ENCODE measurements at regions not wholly inside any gene's neighbourhood (a gene's known extent, or its start where the extent isn't known, plus 50 kb on each side); places are given as distances from the start of the nearest gene placed in this dataset.

DNA sequence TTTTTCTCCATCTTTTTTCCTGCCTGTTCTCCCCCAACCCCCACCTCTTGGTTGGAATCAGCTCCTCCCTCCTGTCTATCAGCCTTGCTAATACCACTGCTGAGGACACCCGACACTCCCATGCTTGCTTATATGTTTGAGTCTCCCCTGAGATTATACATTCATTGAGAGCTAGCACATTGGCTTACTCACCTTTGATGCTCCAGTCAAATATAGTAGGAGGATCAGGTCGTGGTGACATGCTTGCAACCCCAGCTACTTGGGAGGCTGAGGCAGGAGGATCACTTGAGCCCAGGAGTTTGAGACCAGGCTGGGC lies 91.5 kb upstream of the CCBE1 start:
- Histone ChIP-seq H3K9me3 (no peaks in the 10 kb centered on the region), H3K27ac (no peak overlapping the region), H3K4me1 (no peaks in the 10 kb centered on the region), H3K36me3 (no peaks in the 10 kb centered on the region), H3K27me3 (peaks cover 0 to 4% (median 0%) of the 10 kb centered on the region in 7 donors), H3K4me3 (no peak overlapping the region)
- DNase-seq, result no peak
- ATAC-seq, result no peak
- TF ChIP-seq, protein P1, sequence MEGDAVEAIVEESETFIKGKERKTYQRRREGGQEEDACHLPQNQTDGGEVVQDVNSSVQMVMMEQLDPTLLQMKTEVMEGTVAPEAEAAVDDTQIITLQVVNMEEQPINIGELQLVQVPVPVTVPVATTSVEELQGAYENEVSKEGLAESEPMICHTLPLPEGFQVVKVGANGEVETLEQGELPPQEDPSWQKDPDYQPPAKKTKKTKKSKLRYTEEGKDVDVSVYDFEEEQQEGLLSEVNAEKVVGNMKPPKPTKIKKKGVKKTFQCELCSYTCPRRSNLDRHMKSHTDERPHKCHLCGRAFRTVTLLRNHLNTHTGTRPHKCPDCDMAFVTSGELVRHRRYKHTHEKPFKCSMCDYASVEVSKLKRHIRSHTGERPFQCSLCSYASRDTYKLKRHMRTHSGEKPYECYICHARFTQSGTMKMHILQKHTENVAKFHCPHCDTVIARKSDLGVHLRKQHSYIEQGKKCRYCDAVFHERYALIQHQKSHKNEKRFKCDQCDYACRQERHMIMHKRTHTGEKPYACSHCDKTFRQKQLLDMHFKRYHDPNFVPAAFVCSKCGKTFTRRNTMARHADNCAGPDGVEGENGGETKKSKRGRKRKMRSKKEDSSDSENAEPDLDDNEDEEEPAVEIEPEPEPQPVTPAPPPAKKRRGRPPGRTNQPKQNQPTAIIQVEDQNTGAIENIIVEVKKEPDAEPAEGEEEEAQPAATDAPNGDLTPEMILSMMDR (IDR thresholded peaks at IDR 0.05), result no peak
- 75 to 82% methylated on average over 2 of the region's 2 CpGs for WGBS, 2 donors
- intact Hi-C loops (cut with DNase I), result no loop called here

DNA sequence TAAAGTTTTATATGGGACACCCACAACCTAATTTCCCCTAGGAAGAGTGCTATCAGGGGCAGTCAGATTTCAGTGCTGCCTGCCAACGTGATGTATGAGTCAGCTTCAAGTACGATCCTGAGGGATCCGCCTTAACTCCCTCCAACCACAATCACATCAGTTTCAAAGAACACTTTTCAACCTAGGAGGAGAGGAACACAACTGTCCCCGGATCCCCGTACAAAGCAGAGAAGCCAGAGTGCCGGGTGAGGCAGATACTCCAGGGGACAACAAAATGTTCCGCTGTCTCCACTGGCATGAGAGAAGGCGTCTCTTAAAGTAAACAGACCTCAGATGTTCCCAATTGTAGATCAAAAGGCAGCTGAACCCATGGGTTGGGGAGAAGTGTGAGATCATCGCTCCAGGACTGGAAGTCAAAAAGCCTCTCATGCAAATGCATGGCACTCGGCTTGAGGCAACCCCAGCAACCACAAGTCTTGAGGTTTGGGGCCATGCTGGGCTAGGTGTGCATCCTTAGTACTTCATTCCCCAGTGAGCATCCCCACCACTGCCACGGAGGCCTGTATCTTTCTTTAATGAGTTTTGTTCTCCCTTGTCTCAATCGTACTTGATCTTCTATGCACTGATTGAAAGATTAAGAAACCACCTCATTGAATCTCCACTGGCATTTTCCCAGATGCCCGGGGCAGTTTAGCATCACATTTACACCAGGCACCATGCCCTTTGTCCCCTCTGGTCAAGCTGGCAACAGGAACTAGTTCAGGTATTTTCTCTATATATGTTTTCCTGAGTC lies 91.0 kb upstream of the CCBE1 start:
- peak in 2 of 8 donors; percentile 25 to 73 for ATAC-seq
- intact Hi-C loops (cut with DNase I), result no loop called here

DNA sequence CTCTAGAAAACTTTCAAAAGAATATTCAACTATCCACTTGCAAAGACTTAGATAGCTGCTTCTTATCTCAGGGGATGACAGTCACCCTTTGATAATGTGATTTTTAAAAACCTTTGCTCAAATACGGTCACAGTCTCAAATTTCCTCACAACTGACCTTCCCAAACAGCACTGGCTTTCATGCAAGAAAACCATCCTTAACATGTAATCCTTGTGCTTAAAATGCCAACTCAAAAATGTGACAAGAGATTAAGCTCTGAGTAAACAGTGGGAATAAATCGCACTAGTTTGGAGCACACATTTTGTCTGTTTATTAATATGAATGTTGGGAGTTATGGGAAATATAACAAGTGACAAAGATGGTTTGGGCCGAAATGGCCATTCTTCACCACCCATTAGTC lies 87.5 kb upstream of the CCBE1 start:
- Histone ChIP-seq H3K27ac (no peak overlapping the region), H3K9me3 (no peaks in the 10 kb centered on the region), H3K4me1 (no peaks in the 10 kb centered on the region), H3K4me3 (no peak overlapping the region), H3K36me3 (no peaks in the 10 kb centered on the region), H3K27me3 (no peaks in the 10 kb centered on the region)
- no peak for ATAC-seq
- TF ChIP-seq, protein P1 (IDR thresholded peaks at IDR 0.05), result no peak
- 71 to 76% methylated on average over 3 of the region's 3 CpGs for WGBS, 2 donors
- DNase-seq, result no peak
- intact Hi-C loops (cut with DNase I), result no loop called here

More for the DNA sequence above, 91.0 kb upstream of the CCBE1 start:
- Histone ChIP-seq H3K9me3 (no peaks in the 10 kb centered on the region), H3K27me3 (peaks cover 0 to 3% (median 0%) of the 10 kb centered on the region in 7 donors), H3K4me3 (no peak overlapping the region), H3K27ac (no peak overlapping the region), H3K4me1 (no peaks in the 10 kb centered on the region), H3K36me3 (no peaks in the 10 kb centered on the region)
- WGBS, 2 donors, result 40 to 55% methylated on average over 13 of the region's 13 CpGs
- TF ChIP-seq, protein P1 (IDR thresholded peaks at IDR 0.05), result no peak
- DNase-seq, result no peak

DNA sequence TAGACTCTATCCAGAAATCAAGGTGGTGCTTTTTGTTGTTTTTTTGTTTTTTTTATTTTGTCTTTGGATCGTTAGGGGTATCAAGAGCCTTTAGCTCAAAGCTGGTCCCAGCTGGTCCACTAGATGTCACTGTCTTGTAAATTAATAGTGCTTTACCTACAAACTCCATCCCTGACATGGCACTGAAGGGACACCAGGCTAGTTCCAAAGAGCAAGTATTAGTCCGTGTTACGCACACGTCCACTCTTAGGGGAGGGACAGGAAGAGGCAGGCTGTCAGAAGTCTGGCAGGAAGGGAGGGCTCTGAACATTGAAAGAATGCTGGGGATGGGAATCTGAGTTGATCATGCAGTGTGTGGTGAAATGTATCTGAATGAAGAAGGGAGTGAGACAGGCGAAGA lies 85.9 kb upstream of the CCBE1 start:
- no peaks in the 10 kb centered on the region for H3K4me1 ChIP-seq
- no peaks in the 10 kb centered on the region for H3K9me3 ChIP-seq
- DNase-seq (no peak), ATAC-seq (peak in 1 of 8 donors; percentile 33)
- H3K27ac ChIP-seq, result no peak overlapping the region
- TF ChIP-seq, protein P1 (IDR thresholded peaks at IDR 0.05), result peak in 8 of 9 donors; percentile 13 to 52 (median 44)
- intact Hi-C loops (cut with DNase I), result no loop called here
- 23 to 33% methylated on average over 5 of the region's 5 CpGs for WGBS, 2 donors
- no peak overlapping the region for H3K4me3 ChIP-seq
- H3K36me3 ChIP-seq, result no peaks in the 10 kb centered on the region
- H3K27me3 ChIP-seq, result no peaks in the 10 kb centered on the region

Data from heart right ventricle (tissue), 16 donors.